Body of pancreas (tissue), 4 donors: ENCODE measurements at regions not wholly inside any gene's neighbourhood (a gene's known extent, or its start where the extent isn't known, plus 50 kb on each side); places are given as distances from the start of the nearest gene placed in this dataset.

ENCODE experiments used
- POLR2A ChIP-seq, 3 donors: fragments of 450-650 bp; IDR thresholded peaks; one replicate each; pipeline ENCODE4 v1.6.1; 2016; ENCODE audit warnings: antibody characterized with exemption in 3 of 3, mild to moderate bottlenecking in 2 of 3
- TF ChIP-seq, protein P1 (sequence below), 7 experiments: fragments of 450-650 bp in 4 of 7; fragments of 200-600 bp in 3 of 7; sonication (generic) in 3 of 7; IDR thresholded peaks; one replicate each; pipeline ENCODE4 v1.5.1; 2016 to 2019; ENCODE audit warnings: antibody characterized with exemption in 7 of 7

DNA sequence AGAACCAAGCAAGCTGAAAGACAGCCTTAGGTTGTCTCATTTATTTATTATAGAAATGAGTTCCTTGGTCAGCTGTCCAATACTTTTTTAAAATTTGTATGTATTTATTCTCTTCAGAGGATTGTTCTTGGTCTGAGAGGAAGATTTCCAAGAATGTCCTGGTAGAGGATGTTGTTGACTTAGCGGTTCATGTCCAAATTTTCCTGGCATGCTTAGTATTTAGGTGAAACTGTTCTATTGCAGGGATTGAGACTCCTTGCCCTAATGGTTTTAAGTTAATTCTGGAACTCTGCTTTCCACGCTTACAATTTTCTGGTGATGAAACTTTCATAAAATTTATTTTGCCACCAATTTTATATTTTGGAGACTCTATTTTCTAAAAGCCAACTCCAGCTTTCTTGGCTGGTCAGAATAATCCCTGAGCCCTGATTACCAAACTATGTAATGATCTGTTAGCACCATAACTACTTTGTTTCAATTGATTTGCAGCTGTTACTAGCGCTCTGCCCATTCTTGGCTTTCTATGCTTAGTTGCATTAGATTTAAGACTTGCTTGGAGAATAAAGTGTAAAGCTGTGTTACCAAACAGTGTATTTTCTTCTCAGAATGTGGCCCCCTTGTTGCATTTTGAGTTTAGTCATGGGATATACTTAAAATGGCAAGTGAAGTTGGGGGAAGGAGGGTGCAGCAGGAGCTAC, 1868.8 kb upstream of the CELF4 start:
- TF ChIP-seq, protein P1, sequence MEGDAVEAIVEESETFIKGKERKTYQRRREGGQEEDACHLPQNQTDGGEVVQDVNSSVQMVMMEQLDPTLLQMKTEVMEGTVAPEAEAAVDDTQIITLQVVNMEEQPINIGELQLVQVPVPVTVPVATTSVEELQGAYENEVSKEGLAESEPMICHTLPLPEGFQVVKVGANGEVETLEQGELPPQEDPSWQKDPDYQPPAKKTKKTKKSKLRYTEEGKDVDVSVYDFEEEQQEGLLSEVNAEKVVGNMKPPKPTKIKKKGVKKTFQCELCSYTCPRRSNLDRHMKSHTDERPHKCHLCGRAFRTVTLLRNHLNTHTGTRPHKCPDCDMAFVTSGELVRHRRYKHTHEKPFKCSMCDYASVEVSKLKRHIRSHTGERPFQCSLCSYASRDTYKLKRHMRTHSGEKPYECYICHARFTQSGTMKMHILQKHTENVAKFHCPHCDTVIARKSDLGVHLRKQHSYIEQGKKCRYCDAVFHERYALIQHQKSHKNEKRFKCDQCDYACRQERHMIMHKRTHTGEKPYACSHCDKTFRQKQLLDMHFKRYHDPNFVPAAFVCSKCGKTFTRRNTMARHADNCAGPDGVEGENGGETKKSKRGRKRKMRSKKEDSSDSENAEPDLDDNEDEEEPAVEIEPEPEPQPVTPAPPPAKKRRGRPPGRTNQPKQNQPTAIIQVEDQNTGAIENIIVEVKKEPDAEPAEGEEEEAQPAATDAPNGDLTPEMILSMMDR (IDR thresholded peaks at IDR 0.05), result no peak
- TF ChIP-seq POLR2A (IDR thresholded peaks at IDR 0.05), result no peak
